K562 (cell line): ENCODE measurements at regions not wholly inside any gene's neighbourhood (a gene's known extent, or its start where the extent isn't known, plus 50 kb on each side); places are given as distances from the start of the nearest gene placed in this dataset.

Experiments
- ATAC-seq: fragments of 200-7000 bp; cut with Tn5 transposase; 3 replicates; pipeline ENCODE4 v1.9.1; 2020; ENCODE audit warnings: moderate library complexity
- BruUV-seq: library from RNA; stranded (reverse); fragments of 400-500 nt; replicated peaks from 2 replicates; lab custom pipeline; 2021; lab: Mats Ljungman, UMichigan
- CTCF ChIA-PET: fragments of 300-600 bp; formaldehyde crosslinking; extraction: SDS; loops from one replicate; lab custom pipeline; 2021; ENCODE audit warnings: low intra/inter-chr PET ratio; lab: Yijun Ruan, JAX
- POLR2A ChIA-PET: fragments of 300-600, 350-650 bp; sonication (Branson Sonifier 250); formaldehyde crosslinking; extraction: SDS; loops from one replicate; lab custom pipeline; 2021; ENCODE audit warnings: antibody characterized with exemption, inconsistent platforms; lab: Yijun Ruan, JAX
- DNase-seq, 4 experiments: peaks; one replicate each; pipeline versions ENCODE4 v3.0.0 to v3.0.0-alpha.2; 2011 to 2018; ENCODE audit warnings: low spot score in 3 of 4, mixed read lengths in 3 of 4; ENCODE audit errors: extremely low read depth in 1 of 4
- FAIRE-seq: peaks from 2 replicates; lab custom pipeline; 2011; peaks lifted over from hg19 to GRCh38; lab: Jason Lieb, UNC
- H2AFZ ChIP-seq: 2 replicates; pipeline ENCODE4 v1.6.0; 2011; ENCODE audit warnings: low read depth, low read length, control low read depth, inconsistent platforms
- H3K27ac ChIP-seq: fragments of 200-600 bp; 3 replicates; pipeline ENCODE4 v1.8.0; 2011; ENCODE audit warnings: low read depth, mild to moderate bottlenecking, control low read depth, inconsistent platforms, low read length, moderate library complexity, mixed read lengths; ENCODE audit errors: extremely low read depth
- H3K27me3 ChIP-seq, 2 experiments: fragments of 300-600 bp in 1 of 2; 2 replicates in 1 of 2; 3 replicates in 1 of 2; pipeline versions ENCODE4 v1.6.0 to v1.8.0; 2011; ENCODE audit warnings: inconsistent platforms in 2 of 2, low read length in 2 of 2, mild to moderate bottlenecking in 1 of 2, mixed read lengths in 1 of 2, moderate library complexity in 1 of 2; ENCODE audit not compliant: control insufficient read depth in 2 of 2, insufficient read depth in 2 of 2
- H3K36me3 ChIP-seq: fragments of 300-600 bp; 3 replicates; pipeline ENCODE4 v1.8.0; 2011; ENCODE audit warnings: mild to moderate bottlenecking, low read length, inconsistent platforms; ENCODE audit not compliant: control insufficient read depth, insufficient read depth
- H3K4me1 ChIP-seq, 2 experiments: fragments of 200-600 bp in 1 of 2; replicated peaks in 1 of 2; 2 replicates in 1 of 2; 3 replicates in 1 of 2; pipeline versions ENCODE4 v1.5.1 to v1.8.0; 2011; ENCODE audit warnings: inconsistent platforms in 2 of 2, low read length in 2 of 2, mild to moderate bottlenecking in 1 of 2, mixed read lengths in 1 of 2, moderate library complexity in 1 of 2; ENCODE audit not compliant: control insufficient read depth in 2 of 2, insufficient read depth in 2 of 2
- H3K4me2 ChIP-seq: 2 replicates; pipeline ENCODE4 v1.6.1; 2011; ENCODE audit warnings: low read length, control low read depth, inconsistent platforms, mixed read lengths; ENCODE audit not compliant: insufficient read depth
- H3K4me3 ChIP-seq: fragments of 200-600 bp; sonication (generic), shearing (Covaris generic); 2 replicates; pipeline ENCODE4 v1.5.1; 2016; ENCODE audit warnings: control low read depth, inconsistent platforms
- H3K79me2 ChIP-seq: fragments of 200-600 bp; 3 replicates; pipeline ENCODE4 v1.8.0; 2011; ENCODE audit warnings: low read length, inconsistent platforms; ENCODE audit not compliant: control insufficient read depth, insufficient read depth
- H3K9ac ChIP-seq, 2 experiments: 2 replicates each; pipeline versions ENCODE4 v1.6.0 to v1.6.1; 2011; ENCODE audit warnings: low read depth in 2 of 2, low read length in 2 of 2, control low read depth in 1 of 2, inconsistent platforms in 1 of 2, mild to moderate bottlenecking in 1 of 2, mixed read lengths in 1 of 2; ENCODE audit not compliant: insufficient read depth in 1 of 2
- H3K9me1 ChIP-seq: one replicate; pipeline ENCODE4 v1.6.0; 2011; ENCODE audit warnings: inconsistent platforms, mild to moderate bottlenecking, low read length, moderate library complexity; ENCODE audit not compliant: control insufficient read depth, insufficient read depth
- H3K9me3 ChIP-seq: replicated peaks from 2 replicates; pipeline ENCODE4 v1.5.1; 2011; ENCODE audit warnings: low read depth, low read length, inconsistent platforms; ENCODE audit not compliant: control insufficient read depth, insufficient read depth
- H4K20me1 ChIP-seq: replicated peaks from 2 replicates; pipeline ENCODE4 v1.6.1; 2011; ENCODE audit warnings: low read length, inconsistent platforms, mixed read lengths; ENCODE audit not compliant: control insufficient read depth, insufficient read depth
- DLX4 ChIP-seq: fragments of 250-450 bp; sonication (Bioruptor Pico); IDR thresholded peaks from 2 replicates; pipeline ENCODE4 v1.6.1; 2021; ENCODE audit warnings: mild to moderate bottlenecking
- E2F5 ChIP-seq: sonication (generic); formaldehyde crosslinking; IDR thresholded peaks from 2 replicates; pipeline ENCODE4 v1.8.0; 2022; ENCODE audit warnings: mild to moderate bottlenecking, missing genetic modification reagents
- PRMT5 ChIP-seq: sonication (generic); formaldehyde crosslinking; IDR thresholded peaks from 2 replicates; pipeline ENCODE4 v1.5.0; 2020; ENCODE audit warnings: missing genetic modification reagents
- RHOXF2B ChIP-seq: fragments of 250-450 bp; sonication (Bioruptor Pico); conservative IDR thresholded peaks from 2 replicates; pipeline ENCODE4 v1.5.1; 2021
- U2AF2 ChIP-seq: fragments of 200-400 bp; formaldehyde crosslinking; optimal IDR thresholded peaks from 2 replicates; pipeline ENCODE3; 2017; ENCODE audit warnings: low read depth, mild to moderate bottlenecking, low read length
- ZBTB12 ChIP-seq: fragments of 250-450 bp; sonication (Bioruptor Pico); IDR thresholded peaks from 2 replicates; pipeline ENCODE4 v1.4.0; 2020
- ZNF124 ChIP-seq: sonication (generic); formaldehyde crosslinking; IDR thresholded peaks from 2 replicates; pipeline ENCODE4 v1.8.1; 2022; ENCODE audit warnings: missing genetic modification reagents
- ZNF253 ChIP-seq: fragments of 250-450 bp; sonication (Bioruptor Pico); conservative IDR thresholded peaks from 2 replicates; pipeline ENCODE4 v1.6.1; 2021; ENCODE audit warnings: mild to moderate bottlenecking
- WGBS: fragments of 100-300 bp; shearing (Covaris generic); methylation state at CpG from one replicate; pipeline ENCODE4 v1.1.6; 2016; ENCODE audit warnings: low coverage, mixed read lengths; ENCODE audit not compliant: insufficient coverage; ENCODE audit errors: missing lambda C conversion rate; 5-methylcytosine and 5-hydroxymethylcytosine counted together
- in situ Hi-C: fragments of 300-500 bp; cut with MboI; formaldehyde crosslinking; loops from 4 replicates; pipeline ENCODE4 v1.15.0; 2018; ENCODE audit warnings: inconsistent platforms, mixed read lengths
- intact Hi-C: fragments of 100-400 bp; cut with micrococcal nuclease; formaldehyde crosslinking; loops from 2 replicates; pipeline ENCODE4 v1.14.2; 2022

GRCh38 chr21:15943009-15943666 is 213.4 kb downstream of the USP25 start (continued):
- no peak for TF ChIP-seq ZBTB12 (CRISPR knock-in tag)

- no peak overlapping the region for H3K4me3 ChIP-seq
- ChIA-PET POLR2A (no interaction called here), CTCF (no interaction called here)
- TF ChIP-seq U2AF2 (no peak), ZNF124 (no peak), ZNF253 (CRISPR knock-in tag) (no peak), RHOXF2B (CRISPR knock-in tag) (no peak), PRMT5 (CRISPR knock-in tag) (no peak), E2F5 (CRISPR knock-in tag) (no peak), DLX4 (no peak)
- H2AFZ ChIP-seq, result no peak overlapping the region
- DNase-seq (no peak), ATAC-seq (no peak), FAIRE-seq (no peak)
- no peaks in the 10 kb centered on the region for H3K36me3 ChIP-seq
- no peaks in the 10 kb centered on the region for H3K9me3 ChIP-seq
- no peaks in the 10 kb centered on the region for H4K20me1 ChIP-seq
- BruUV-seq, result no TSS peak
- H3K79me2 ChIP-seq, result no peaks in the 10 kb centered on the region
- intact Hi-C loops (no loop called here), in situ Hi-C loops (no loop called here)
- H3K4me1 ChIP-seq, result no peaks in the 10 kb centered on the region
- H3K9me1 ChIP-seq, result no peaks in the 10 kb centered on the region
- H3K9ac ChIP-seq, result no peak overlapping the region
- no peaks in the 10 kb centered on the region for H3K27me3 ChIP-seq
- 3% methylated on average over 6 of the region's 6 CpGs for WGBS
- H3K4me2 ChIP-seq, result no peak overlapping the region
- H3K27ac ChIP-seq, result no peak overlapping the region
Measured at GRCh38 chr21:15947677-15948076, 217.9 kb downstream of the USP25 start.
